ENCODE measurements at regions not wholly inside any gene's neighbourhood (a gene's known extent, or its start where the extent isn't known, plus 50 kb on each side); places are given as distances from the start of the nearest gene placed in this dataset.
"Not testable (repeated sequence)": the region's sequence is repeated elsewhere in the genome, so short reads cannot be mapped to it uniquely, and the experiment has no call there.

- BruUV-seq (replicated peaks); H2BK120ac ChIP-seq (ENCODE audit: low read depth, low read length); intact Hi-C loops (cut with micrococcal nuclease); H3K9me1 ChIP-seq (ENCODE audit: insufficient read depth, low read length); in situ Hi-C loops (cut with MboI; ENCODE audit: low sequenced_read_pairs); H2BK5ac ChIP-seq (ENCODE audit: low read depth, low read length, poor library complexity, severe bottlenecking); H3K27ac ChIP-seq (ENCODE audit: insufficient read depth, low read length); H3K23ac ChIP-seq (ENCODE audit: low read depth, low read length); H3K79me1 ChIP-seq (ENCODE audit: low read depth in 1 of 2, low read length in 2 of 2); H3K18ac ChIP-seq (ENCODE audit: low read depth, low read length); H4K91ac ChIP-seq (ENCODE audit: insufficient read depth, low read depth, low read length); POLR2A ChIA-PET (ENCODE audit: unreplicated experiment); H3K14ac ChIP-seq (replicated peaks; ENCODE audit: low read depth, low read length); CTCF ChIA-PET; H4K20me1 ChIP-seq (ENCODE audit: insufficient read depth, low read length); H2BK15ac ChIP-seq (ENCODE audit: low read depth, low read length); H2AK5ac ChIP-seq (ENCODE audit: low read depth, low read length); H3K4me2 ChIP-seq (ENCODE audit: low read depth, low read length); H4K5ac ChIP-seq (ENCODE audit: low read depth, low read length); H4K8ac ChIP-seq (ENCODE audit: low read depth in 2 of 2, low read length in 2 of 2); H3K36me3 ChIP-seq (ENCODE audit: control insufficient read depth, insufficient read depth, low read length); H3K4me1 ChIP-seq (ENCODE audit: control insufficient read depth, insufficient read depth, low read length); H3K9me3 ChIP-seq (ENCODE audit: control insufficient read depth, insufficient read depth, low read length); H3K56ac ChIP-seq (ENCODE audit: extremely low read depth, insufficient read depth, low read length); H3K27me3 ChIP-seq (ENCODE audit: control insufficient read depth, insufficient read depth, low read length); ATAC-seq (ENCODE audit: low read depth); H3K4me3 ChIP-seq (ENCODE audit: insufficient read depth, low read depth, low read length); DNase-seq; H2BK20ac ChIP-seq (ENCODE audit: low read depth, low read length); H2AK9ac ChIP-seq (replicated peaks; ENCODE audit: low read depth, low read length, poor library complexity); H3K4ac ChIP-seq (ENCODE audit: low read depth, low read length); H3K9ac ChIP-seq (ENCODE audit: low read depth, low read length); H2AFZ ChIP-seq (replicated peaks; ENCODE audit: low read length, poor library complexity); dilution Hi-C loops (cut with HindIII; ENCODE audit: low sequenced_read_pairs, unreplicated experiment): not testable (repeated sequence)
- WGBS, 2 experiments (ENCODE audit: extremely low coverage in 2 of 2, insufficient read length in 1 of 2) = 100% methylated on average over 2 of the region's 5 CpGs; no CpG with 5 or more reads in 1 of the 2 experiments
Measured at GRCh38 chr7:120014301-120014700, 258.7 kb upstream of the KCND2 start.

Data from IMR-90 (cell line).